Panc1 (cell line): ENCODE measurements at regions not wholly inside any gene's neighbourhood (a gene's known extent, or its start where the extent isn't known, plus 50 kb on each side); places are given as distances from the start of the nearest gene placed in this dataset.

Source experiments
- POLR2AphosphoS5 ChIP-seq: IDR thresholded peaks from 2 replicates; pipeline ENCODE4 v1.6.1; 2012; ENCODE audit warnings: mild to moderate bottlenecking, low read depth, low read length, moderate library complexity
- SIN3A ChIP-seq: IDR thresholded peaks from 2 replicates; pipeline ENCODE4 v1.6.1; 2012; ENCODE audit warnings: low read depth, mild to moderate bottlenecking, low read length, moderate library complexity, borderline replicate concordance; ENCODE audit not compliant: insufficient read depth
- TCF7L2 ChIP-seq: IDR thresholded peaks from 2 replicates; pipeline ENCODE4 v1.6.1; 2011; ENCODE audit warnings: mild to moderate bottlenecking, low read depth, low read length, inconsistent platforms
- TF ChIP-seq, protein P1 (sequence below): fragments of 450-650 bp; IDR thresholded peaks from 2 replicates; pipeline ENCODE4 v1.5.1; 2017; ENCODE audit warnings: mild to moderate bottlenecking
- TF ChIP-seq, protein P2 (sequence below), 2 experiments: IDR thresholded peaks; 2 replicates each; pipeline ENCODE4 v1.6.1; 2011 to 2012; ENCODE audit warnings: low read depth in 2 of 2, control low read depth in 1 of 2, low read length in 1 of 2, mild to moderate bottlenecking in 1 of 2, moderate library complexity in 1 of 2; ENCODE audit not compliant: insufficient read depth in 1 of 2

- TF ChIP-seq, protein P1, sequence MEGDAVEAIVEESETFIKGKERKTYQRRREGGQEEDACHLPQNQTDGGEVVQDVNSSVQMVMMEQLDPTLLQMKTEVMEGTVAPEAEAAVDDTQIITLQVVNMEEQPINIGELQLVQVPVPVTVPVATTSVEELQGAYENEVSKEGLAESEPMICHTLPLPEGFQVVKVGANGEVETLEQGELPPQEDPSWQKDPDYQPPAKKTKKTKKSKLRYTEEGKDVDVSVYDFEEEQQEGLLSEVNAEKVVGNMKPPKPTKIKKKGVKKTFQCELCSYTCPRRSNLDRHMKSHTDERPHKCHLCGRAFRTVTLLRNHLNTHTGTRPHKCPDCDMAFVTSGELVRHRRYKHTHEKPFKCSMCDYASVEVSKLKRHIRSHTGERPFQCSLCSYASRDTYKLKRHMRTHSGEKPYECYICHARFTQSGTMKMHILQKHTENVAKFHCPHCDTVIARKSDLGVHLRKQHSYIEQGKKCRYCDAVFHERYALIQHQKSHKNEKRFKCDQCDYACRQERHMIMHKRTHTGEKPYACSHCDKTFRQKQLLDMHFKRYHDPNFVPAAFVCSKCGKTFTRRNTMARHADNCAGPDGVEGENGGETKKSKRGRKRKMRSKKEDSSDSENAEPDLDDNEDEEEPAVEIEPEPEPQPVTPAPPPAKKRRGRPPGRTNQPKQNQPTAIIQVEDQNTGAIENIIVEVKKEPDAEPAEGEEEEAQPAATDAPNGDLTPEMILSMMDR, result no peak
- TF ChIP-seq POLR2AphosphoS5 (no peak), TCF7L2 (no peak), SIN3A (no peak)
- TF ChIP-seq, protein P2, sequence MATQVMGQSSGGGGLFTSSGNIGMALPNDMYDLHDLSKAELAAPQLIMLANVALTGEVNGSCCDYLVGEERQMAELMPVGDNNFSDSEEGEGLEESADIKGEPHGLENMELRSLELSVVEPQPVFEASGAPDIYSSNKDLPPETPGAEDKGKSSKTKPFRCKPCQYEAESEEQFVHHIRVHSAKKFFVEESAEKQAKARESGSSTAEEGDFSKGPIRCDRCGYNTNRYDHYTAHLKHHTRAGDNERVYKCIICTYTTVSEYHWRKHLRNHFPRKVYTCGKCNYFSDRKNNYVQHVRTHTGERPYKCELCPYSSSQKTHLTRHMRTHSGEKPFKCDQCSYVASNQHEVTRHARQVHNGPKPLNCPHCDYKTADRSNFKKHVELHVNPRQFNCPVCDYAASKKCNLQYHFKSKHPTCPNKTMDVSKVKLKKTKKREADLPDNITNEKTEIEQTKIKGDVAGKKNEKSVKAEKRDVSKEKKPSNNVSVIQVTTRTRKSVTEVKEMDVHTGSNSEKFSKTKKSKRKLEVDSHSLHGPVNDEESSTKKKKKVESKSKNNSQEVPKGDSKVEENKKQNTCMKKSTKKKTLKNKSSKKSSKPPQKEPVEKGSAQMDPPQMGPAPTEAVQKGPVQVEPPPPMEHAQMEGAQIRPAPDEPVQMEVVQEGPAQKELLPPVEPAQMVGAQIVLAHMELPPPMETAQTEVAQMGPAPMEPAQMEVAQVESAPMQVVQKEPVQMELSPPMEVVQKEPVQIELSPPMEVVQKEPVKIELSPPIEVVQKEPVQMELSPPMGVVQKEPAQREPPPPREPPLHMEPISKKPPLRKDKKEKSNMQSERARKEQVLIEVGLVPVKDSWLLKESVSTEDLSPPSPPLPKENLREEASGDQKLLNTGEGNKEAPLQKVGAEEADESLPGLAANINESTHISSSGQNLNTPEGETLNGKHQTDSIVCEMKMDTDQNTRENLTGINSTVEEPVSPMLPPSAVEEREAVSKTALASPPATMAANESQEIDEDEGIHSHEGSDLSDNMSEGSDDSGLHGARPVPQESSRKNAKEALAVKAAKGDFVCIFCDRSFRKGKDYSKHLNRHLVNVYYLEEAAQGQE (IDR thresholded peaks at IDR 0.05; ENCODE audit: insufficient read depth in 1 of 2, low read depth in 2 of 2, low read length in 1 of 2), result no peak
These were observed 113.6 kb downstream of the PDCL3 start for GRCh38 chr2:100676346-100676745.
